Stimulated activated CD4-positive, alpha-beta T cell treated with anti-CD3 and anti-CD28 coated beads, Interleukin-2, amount 100 ng/mL, for 24 hours (primary cell): ENCODE measurements at regions not wholly inside any gene's neighbourhood (a gene's known extent, or its start where the extent isn't known, plus 50 kb on each side); places are given as distances from the start of the nearest gene placed in this dataset.
A peak's percentile ranks its signal among the peaks of the same experiment; 100 is the strongest.
"Not testable (repeated sequence)": the region's sequence is repeated elsewhere in the genome, so short reads cannot be mapped to it uniquely, and the experiment has no call there.

Source experiments
- DNase-seq, 2 donors: peaks; one replicate each; pipeline ENCODE4 v3.0.0-alpha.2; 2020

DNA sequence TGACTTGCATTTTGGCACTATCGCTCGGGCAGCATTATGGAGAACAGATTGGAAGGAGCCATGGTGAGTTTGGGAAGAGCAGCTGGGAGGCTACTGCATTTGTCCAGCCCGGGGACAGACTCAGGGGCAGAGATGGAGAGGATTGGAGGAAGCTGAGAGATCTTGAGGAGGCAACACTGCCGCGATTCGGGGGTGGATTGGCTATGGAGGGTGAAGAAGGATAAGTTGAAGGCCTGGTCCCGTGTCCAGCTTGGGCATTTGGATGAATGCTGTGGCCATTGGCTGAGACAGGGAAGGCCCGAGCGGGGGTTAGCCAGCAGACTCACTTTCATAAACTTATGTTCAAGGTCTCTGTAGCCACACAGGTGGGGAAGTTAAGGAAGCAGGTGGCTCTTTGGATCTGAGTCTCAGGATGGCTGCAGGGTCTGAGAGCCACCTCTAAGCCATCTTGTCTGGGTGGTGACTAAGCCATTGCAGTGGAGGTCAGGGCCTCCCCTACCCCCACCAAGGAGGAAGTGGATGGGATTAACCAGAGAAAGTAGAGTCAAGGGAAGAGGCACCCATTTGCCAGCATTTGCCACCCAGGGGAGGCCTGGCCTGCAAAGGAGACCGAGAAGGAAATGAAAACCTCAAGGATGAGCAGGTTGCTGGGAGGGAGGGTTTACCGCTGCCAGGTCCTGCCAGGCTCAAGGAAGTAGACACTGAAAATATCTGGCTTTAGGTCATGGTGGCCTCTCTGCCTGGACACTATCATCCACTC is 144.0 kb upstream of the TLE3 start:
- no peak for DNase-seq

DNA sequence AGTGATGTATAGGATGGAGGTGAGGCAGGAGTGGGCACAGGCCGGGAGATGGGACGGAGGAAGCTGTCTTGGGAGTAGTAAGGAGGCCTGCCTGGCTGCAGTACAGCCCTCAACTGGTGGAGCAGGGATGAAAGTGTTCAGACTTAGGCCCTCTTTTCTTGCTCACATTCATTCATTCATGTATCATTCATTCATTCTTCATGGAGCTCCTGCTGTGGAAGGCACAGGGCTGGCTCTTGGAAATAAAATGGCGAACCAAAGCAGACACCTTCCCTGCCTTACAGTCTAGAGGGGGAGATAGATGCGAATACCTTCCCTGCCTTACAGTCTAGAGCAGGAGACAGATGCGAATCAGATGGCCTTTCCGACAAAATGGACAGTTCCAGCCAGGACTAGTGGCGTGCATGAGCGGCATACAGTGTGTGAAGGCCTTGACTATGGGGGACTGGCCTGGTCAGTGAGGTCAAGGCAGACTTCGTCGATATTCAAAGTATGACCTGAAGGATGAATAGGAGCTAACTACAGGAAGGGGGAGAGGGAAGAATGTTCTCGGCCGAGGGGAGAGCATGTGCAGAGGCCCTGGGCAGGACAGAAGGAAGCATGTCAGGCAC is 143.2 kb upstream of the TLE3 start:
- no peak for DNase-seq

DNA sequence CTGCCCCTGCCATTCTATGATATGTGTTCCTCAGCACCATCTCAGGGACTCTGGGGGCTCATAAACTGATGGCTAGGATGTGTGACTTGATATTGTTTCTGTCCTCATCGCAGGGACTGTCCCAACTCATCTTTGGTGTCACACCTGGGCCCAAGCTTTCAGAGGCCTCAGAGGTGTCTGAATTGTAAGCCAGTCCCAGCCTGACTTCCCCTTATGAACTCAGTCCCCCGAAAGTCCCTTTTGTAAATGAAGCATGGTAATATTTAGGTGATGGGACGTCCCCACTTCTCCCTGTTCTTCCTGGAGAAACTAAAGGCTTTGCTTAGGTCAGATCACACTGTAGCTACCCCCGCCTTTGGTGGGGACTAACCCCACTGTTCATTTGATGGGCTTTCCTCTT is 142.4 kb upstream of the TLE3 start:
- DNase-seq, result peak in 1 of 2 donors; percentile 19

DNA sequence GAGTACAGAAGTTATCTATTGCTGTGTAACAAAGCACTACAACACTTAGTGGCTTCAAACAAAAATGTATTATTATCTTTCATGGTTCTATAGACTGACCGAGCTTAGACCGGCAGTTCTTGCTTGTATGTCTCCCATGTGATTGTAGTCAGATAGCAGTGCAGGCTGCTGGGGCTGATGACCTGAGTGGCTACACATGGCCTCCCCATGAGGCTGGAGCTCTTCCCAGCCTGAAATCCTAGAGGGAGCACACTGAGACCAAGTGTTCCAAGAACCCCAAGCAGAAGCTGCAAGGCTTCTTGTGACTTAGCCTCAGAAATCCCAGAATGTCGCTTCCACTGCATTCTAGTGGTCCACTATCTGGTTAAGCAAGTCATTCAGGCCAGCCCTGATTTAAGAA is 141.2 kb upstream of the TLE3 start:
- DNase-seq, result no peak

DNA sequence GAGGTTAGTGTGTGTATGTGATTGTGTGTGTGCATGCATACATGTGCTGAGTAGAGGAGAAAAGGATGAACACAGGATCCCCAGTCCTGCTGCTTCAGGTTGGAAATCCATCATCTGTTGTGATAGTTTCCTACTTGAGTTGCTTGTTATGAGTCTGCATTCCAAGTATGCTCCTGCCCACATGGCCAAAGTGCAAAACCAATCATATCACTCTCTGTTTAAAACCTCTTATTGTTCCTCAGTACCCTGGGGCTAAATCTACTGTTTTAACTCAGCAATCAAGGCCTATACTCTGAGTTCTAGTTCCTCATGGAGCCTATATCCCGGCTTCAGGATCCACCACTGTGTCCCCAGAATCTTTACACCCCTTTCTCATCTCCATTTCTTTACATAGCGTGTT is 139.9 kb upstream of the TLE3 start:
- DNase-seq, result no peak

DNA sequence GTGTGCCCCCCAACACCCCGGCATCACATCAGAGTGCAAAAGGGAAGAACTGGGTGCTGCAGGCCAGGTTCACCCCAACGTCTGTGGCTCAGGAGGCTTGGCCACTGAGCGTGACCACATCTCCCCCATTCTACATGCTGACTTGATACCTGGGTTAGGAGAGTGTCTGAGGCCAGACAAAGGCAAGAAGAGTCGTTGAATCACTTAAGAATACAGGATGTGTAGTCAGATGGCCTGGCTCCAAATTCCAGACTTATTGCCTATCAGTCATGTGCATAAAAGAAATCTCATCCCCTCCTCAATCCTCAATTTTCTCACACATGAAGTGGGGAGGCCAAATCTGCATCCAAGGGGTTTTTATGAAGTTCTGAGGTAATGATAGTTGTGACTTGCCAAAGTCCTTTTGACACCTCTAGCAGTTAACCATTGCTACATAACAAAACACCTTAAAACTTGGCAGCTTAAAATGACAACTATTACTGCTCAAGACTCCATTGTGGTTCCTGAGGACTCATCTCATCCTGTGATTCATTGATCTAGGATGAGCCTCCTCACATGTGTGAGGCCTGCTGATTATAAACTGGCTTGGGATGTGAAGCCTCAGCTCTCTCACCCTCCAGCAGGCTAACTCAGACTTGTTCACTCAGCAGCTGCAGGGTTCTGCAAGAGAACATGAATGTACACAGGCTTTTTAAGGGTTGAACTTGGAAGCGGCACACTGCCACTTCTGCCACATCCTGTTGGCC is 138.8 kb upstream of the TLE3 start:
- no peak for DNase-seq

DNA sequence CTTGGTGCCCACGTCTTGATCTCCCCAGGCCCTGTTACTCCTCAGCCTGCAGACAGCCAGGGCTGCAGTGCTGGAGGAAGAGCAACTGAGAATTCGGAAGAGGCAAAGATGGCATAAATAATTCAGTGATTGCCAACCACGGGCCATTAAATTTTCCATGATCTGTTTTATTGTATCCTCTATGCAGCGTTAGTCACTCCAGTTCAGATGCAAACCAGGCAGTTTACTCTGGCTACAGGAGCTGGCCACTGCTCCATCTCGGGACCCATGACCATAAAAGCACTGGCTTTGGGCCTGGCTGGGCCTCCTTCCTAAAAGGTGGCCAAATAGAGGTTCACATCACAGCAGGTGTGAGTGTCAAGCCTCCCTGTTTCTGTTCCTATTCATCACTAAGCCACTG is 137.6 kb upstream of the TLE3 start:
- no peak for DNase-seq

DNA sequence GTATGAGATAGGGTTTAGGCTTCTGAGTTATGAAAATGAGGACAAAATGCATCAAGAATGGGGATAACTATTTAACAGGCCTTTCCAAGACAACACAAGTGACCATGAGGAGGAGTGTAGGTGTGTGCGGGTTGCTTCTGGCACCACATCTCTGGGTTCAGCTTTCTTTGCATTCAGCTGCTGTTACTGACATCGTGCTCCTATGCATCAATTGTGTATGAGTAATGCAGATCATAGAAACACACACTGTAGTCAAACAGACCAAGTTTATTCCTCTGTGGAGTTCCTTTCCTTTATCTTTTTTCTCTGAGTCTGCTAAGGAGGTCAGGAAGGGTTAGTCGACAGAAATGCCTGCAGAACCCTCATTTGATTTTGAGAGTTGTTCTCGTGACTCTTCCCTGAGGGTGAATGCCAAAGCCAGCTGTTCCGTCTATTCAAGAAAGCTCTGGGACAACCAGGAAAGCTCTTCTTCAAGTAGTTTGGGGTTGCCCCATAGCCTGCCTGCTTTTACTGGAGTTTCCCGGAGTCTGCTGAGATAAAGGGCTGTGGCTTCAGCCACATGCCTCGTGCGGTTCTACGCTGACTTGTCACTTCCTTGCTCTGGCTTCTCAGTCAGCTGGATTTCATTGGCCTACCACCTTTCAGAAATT is 136.7 kb upstream of the TLE3 start:
- DNase-seq, result no peak

DNA sequence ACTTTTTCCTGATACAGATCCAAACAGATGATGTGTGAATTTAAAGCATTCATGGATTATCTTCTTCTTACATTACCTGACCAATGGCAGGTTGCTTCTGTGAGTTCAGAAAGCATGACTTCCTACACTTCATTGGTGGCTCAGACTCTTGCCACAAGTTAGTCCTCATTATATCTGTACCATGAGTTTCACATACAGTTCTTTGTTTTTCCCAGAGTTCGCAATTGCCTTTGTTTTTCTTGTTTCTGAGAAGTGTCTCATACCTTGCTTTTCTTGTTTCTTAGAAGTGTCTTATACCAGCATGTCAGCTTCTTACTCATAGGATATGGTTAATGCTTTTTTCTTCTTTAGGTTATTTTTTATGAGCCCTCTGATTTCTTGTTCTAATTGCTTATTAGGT is 133.8 kb upstream of the TLE3 start:
- DNase-seq, result no peak

DNA sequence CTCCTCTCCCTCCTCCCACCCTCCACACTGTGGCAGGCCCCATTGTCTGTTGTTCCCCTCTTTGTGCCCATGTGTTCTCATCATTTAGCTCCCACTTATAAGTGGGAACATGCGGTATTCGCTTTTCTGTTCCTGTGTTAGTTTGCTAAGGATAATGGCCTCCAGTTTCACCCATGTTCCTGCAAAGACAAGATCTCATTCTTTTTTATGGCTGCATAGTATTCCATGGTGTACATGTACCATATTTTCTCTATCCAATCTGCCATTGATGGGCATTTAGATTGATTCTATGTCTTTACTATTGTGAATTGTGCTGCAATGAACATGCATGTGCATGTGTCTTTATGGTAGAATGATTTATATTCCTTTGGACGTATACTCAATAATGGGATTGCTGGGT is 130.2 kb upstream of the TLE3 start:
- not testable (repeated sequence) for DNase-seq

DNA sequence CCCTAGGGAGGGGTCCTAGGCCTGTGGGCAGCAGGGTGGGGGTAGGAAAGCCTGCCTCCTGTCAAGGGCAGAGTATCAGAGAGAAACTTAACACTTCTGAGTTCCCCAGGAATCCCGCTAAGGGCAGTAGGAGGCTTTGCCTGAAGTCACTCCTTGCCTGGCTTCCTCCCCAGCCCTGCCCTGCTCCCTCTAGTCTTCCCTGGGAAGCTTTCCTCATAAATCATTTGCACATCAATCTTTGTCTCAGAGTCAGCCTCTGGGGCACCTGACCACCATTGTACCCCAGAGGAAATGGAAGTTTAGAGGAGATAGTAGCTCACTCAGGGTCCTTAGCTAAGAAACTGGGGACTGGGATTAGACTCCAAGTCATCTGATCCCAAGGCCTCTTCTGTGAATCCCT is 129.4 kb upstream of the TLE3 start:
- DNase-seq, result no peak

DNA sequence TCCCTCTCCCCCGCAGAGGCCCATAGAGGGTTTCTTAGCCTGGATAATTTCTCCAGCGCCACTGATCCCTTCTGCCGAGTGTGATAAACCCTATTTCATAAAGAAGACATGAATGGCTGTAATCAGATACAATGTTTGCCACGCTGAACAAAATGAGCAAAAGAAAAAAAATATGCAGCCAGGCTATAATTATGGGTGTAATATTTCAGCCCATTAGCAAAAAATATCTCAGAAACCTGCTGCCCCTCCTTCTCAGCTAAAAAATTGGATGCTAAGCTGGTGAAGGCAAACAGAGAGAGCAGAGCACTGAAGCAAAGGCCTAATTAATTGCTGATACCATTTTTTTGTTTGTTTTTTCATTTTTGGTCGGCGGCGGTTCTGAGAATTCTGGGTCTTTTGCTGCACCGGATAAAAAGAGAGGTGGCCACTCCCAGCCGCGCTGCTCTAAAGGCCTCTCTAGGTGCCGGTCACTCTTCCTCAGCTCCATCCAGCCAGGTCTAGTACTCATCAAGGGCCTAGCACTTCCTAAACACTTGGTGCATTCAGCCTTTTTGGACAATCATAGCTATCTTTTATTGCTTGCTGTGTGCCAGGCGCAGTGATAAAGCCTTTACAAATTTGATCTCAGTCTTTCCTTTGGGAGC is 128.7 kb upstream of the TLE3 start:
- DNase-seq, result no peak

DNA sequence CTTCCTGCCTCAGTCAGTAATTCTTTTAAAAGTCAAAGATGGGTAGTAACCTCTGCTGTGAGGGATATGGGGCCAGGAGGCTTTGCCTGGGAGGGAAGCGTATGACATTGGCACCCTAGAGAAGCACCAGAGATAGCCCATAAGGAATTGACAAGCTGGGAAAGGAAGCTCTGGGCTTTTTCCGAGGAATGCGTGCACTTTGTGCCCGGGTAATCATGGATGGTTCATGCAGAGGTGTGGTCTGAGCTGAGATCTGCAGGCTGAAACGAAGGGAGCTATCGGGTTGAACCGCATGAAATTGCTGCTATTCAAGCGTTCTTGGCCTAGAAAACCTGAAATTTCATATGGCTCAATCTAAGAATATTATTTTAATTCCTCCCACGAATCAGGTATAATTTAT is 127.7 kb upstream of the TLE3 start:
- DNase-seq, result no peak

DNA sequence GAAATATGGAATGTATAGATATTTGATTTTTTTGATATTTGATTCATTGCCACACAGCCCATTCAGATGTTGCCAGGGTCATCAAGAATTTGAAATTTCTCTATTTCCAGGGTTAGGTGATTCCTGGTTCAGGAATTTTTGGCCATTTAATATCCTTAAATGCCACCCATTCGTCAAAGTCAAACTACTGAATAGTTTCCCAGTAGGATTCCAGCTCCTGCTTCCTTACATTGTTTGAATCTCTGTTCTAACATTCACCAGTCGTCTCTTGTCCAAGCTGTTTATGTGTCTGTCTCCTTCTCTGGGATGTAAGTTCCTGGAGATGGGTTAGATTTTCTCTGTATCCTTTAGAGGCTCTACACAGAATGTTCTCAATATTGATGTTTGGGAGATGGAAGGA is 124.9 kb upstream of the TLE3 start:
- DNase-seq, result no peak

DNA sequence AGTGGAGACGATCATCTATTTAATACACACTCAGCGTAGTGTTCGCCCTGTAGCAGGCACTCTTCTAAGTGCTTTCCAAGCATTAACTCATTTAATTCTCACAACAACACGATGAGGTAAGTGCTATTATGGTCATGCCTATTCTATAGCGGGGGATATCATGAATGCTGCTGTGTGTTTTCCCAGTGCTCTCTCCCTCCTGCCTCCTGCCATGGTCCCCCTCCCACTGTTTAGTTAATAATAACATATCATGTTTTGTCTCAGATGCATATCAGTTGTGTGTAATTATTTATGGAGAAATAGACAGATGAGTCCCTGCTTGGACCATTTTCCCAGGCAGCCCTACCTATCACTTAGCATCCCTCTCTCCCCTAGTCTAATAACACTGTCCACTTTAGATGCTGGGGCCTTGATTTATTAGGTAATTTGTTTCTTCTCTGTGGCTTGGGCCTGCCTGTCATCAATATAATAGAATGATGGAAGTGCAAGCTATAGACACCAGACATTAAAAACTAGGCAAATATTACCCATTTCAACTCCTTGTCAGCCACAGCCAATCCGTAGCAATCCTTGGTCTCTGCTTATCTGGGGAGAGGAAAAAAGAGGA is 122.9 kb upstream of the TLE3 start:
- DNase-seq, result no peak

DNA sequence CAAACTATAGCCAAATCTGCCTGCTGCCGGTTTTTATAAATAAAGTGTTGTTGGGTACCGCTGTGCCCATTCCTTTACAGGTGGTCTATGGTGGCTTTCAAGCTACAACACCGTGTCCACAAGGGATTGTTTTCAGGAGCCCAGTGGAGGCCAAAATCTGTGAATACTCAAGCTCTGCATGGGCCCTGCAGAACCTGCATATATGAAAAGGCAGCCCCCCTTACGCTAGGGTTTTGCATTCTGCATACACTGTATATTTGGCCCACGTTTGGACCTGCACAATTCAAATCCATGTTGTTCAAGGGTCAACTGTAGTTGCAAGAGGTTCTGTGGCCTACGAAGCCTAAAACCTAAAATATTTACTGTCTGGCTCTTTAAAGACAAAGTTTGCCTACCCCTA is 122.2 kb upstream of the TLE3 start:
- DNase-seq, result no peak

DNA sequence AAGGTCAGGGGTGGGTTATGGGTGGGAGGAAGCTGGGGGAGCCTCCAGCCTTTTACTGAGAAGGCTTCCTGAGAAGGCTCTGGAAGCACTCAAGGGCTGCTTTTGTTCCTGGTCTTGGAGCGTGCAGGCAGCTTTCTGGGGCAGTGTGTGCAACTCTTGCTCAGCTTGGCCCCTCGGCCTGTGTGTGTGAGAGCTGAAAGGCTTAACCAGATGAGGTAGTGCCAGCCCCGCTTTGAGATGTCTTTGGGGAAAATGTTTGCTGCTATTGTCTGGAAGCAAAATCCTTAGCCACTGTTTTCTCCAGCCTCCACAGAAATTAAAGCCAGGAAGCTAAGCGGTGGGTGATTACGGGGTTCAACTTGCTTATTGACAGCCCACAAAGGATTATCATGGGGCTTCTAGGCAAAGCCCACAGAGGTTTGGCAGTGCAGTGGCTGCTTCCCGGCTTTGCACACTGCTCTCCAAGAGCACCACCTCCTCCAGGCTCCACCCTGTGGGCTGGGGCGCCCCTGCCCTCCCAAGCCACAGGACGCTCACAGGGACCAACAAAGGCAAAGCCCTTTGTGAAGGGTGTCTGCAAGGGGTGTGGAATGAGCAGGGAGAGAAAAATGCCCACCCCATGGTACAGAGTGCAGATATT is 121.7 kb upstream of the TLE3 start:
- no peak for DNase-seq

DNA sequence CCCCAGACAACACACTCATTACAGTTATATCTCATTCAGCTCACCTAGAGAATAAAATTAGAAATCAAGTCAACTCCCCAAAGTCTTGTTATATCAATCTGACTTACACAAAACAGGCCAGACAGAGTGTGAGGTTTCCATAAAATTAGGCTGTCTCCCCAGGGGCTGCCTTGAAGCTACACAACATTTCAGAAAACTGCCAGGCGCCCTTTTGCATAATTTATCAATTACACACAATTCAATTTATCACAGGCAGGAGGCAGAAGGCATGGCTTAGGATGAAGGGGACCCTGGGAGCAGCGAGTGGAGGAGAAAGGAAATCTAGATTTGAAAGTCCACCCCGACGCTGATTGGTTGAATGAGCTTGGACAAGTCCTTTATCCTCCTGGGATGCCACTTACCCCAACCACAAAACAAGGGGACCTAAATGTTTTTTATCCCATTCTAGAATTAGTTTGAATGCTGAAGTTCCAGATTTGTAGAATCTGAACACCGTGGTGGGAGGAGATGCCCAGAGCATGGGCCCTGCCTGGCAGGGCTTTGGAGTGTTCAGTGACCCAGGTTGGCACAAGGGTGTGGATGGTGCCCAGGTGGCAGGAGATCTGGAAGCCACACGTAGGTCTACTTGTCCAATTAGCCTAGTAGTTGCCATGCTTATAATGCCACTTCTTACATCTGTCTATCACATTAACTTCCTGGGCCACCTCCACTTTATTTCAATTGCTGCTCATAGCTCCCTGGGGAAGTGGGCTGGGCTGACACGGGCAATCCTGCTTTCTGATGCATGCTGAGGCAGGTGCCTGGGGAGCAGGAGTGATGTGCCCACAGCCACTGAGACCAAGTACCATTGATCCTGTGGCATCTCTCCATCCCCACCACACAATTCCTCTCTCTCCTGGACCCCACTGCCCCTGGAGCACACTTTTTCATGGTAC is 119.8 kb upstream of the TLE3 start:
- no peak for DNase-seq

DNA sequence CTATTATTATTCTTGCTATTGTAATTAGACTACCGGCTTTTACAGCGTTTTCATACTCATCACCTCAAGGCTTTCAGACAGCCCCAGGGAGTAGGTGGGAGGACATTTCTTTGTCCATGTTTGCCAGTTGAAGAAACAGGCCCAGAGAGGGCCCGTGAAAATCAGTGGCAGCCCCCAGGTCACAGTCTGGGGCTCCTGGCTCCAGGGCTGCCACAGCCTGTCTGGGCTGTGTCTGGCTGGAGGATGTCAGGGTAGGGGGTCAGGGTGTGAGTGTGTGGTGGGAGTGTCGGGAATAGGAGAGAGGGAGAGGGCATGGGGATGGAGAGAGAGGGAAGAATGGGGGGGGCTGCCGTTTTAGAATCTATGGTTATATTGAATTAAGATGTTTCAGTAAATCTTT is 118.2 kb upstream of the TLE3 start:
- no peak for DNase-seq

DNA sequence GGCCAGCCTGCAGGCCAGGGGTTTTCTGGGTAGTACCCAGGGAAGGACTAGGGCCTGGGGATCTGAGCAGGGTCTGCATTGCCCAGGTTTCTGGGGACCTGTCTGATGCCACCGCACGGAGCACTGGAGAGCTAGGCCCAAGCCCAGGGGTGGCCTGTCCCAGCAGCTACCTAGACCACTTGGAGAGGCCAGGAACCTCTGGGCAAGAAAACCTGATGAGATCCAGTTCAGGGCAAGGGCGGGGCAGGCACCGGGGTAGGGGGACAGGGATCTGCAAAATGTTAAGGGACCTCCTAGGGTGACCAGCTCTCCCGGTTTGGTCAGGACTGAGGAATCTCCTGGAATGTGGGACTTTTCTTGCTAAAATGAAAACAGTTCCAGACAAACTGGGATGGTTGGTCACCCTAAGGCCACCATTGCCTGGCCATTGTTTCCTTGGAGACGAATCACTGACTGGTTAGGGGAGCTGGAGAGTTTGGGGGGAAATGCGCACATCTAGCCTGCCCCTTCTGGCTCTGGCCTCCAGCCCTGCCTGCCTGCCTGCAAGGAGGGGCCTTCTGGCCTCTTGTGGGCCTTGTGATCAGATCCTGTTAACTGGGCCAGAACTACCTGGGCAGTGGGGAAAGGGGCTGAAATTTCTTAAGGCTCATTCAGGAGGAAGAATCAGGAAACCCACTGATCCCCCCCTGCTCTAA is 117.4 kb upstream of the TLE3 start:
- no peak for DNase-seq
